ENCODE measurements at regions not wholly inside any gene's neighbourhood (a gene's known extent, or its start where the extent isn't known, plus 50 kb on each side); places are given as distances from the start of the nearest gene placed in this dataset.
"Not testable (repeated sequence)": the region's sequence is repeated elsewhere in the genome, so short reads cannot be mapped to it uniquely, and the experiment has no call there.

GRCh38 chr16:7867831-7868230, 535.2 kb downstream of the RBFOX1 start:
- no peak overlapping the region for H3K4me3 ChIP-seq (ENCODE audit: low read depth, low read length)
- no peak for TF ChIP-seq CTCF (conservative IDR thresholded peaks at IDR 0.05; ENCODE audit: low read depth, low read length)
- no peak for DNase-seq (ENCODE audit: low read depth)

GRCh38 chr16:7866144-7866543, 533.5 kb downstream of the RBFOX1 start:
- no peak for TF ChIP-seq CTCF (conservative IDR thresholded peaks at IDR 0.05; ENCODE audit: low read depth, low read length)
- no peak for DNase-seq (ENCODE audit: low read depth)
- no peak overlapping the region for H3K4me3 ChIP-seq (ENCODE audit: low read depth, low read length)

- H3K4me3 ChIP-seq (ENCODE audit: low read depth, low read length); DNase-seq (ENCODE audit: low read depth): not testable (repeated sequence)
Observed at GRCh38 chr16:7865393-7865792, 532.7 kb downstream of the RBFOX1 start.

- no peak for DNase-seq (ENCODE audit: low read depth)
- H3K4me3 ChIP-seq (ENCODE audit: low read depth, low read length): no peak overlapping the region
- no peak for TF ChIP-seq CTCF (conservative IDR thresholded peaks at IDR 0.05; ENCODE audit: low read depth, low read length)
Observed at GRCh38 chr16:7861891-7862582, 529.4 kb downstream of the RBFOX1 start.

GRCh38 chr16:7853197-7853596, 520.6 kb downstream of the RBFOX1 start:
- H3K4me3 ChIP-seq (ENCODE audit: low read depth, low read length): no peak overlapping the region
- TF ChIP-seq CTCF (conservative IDR thresholded peaks at IDR 0.05; ENCODE audit: low read depth, low read length): no peak
- DNase-seq (ENCODE audit: low read depth): no peak

- H3K4me3 ChIP-seq (ENCODE audit: low read depth, low read length): no peak overlapping the region
- DNase-seq (ENCODE audit: low read depth): no peak
- TF ChIP-seq CTCF (conservative IDR thresholded peaks at IDR 0.05; ENCODE audit: low read depth, low read length): no peak
Observed at GRCh38 chr16:7849841-7850240, 517.2 kb downstream of the RBFOX1 start.

GRCh38 chr16:7843261-7843660, 510.6 kb downstream of the RBFOX1 start:
- DNase-seq (ENCODE audit: low read depth): no peak
- H3K4me3 ChIP-seq (ENCODE audit: low read depth, low read length): no peak overlapping the region
- TF ChIP-seq CTCF (conservative IDR thresholded peaks at IDR 0.05; ENCODE audit: low read depth, low read length): no peak

Measured in epithelial cell of proximal tubule (primary cell).